H1 (cell line): ENCODE measurements at regions not wholly inside any gene's neighbourhood (a gene's known extent, or its start where the extent isn't known, plus 50 kb on each side); places are given as distances from the start of the nearest gene placed in this dataset.

Experiments used
- CTCF ChIA-PET: fragments of 300-600 bp; sonication (Branson Sonifier 250); formaldehyde crosslinking; loops from one replicate; lab custom pipeline; 2021; ENCODE audit not compliant: partially characterized antibody; lab: Charles Lee
- POLR2A ChIA-PET: fragments of 300-600 bp; sonication (Branson Sonifier 250); formaldehyde crosslinking; loops from one replicate; lab custom pipeline; 2021; ENCODE audit warnings: inconsistent platforms; ENCODE audit not compliant: partially characterized antibody; lab: Charles Lee
- DNase-seq, 2 experiments: peaks; one replicate each; pipeline versions ENCODE4 v3.0.0 to v3.0.0-alpha.2; 2010 to 2022; ENCODE audit warnings: low spot score in 2 of 2, low read depth in 1 of 2, mixed read lengths in 1 of 2
- FAIRE-seq: peaks from 2 replicates; lab custom pipeline; 2011; peaks lifted over from hg19 to GRCh38; lab: Jason Lieb, UNC
- H2AFZ ChIP-seq: 2 replicates; pipeline ENCODE4 v1.8.1; 2012; ENCODE audit warnings: low read length, inconsistent platforms
- H2AK5ac ChIP-seq: 2 replicates; pipeline ENCODE4 v1.6.1; 2013; ENCODE audit warnings: low read depth, low read length
- H2BK120ac ChIP-seq: replicated peaks from 2 replicates; pipeline ENCODE3; 2013; ENCODE audit warnings: low read depth, low read length, inconsistent platforms
- H2BK12ac ChIP-seq: 2 replicates; pipeline ENCODE4 v1.6.1; 2013; ENCODE audit warnings: low read depth, low read length
- H2BK15ac ChIP-seq: 2 replicates; pipeline ENCODE4 v1.6.1; 2013; ENCODE audit warnings: low read length
- H2BK20ac ChIP-seq: 2 replicates; pipeline ENCODE4 v1.6.1; 2013; ENCODE audit warnings: low read length
- H2BK5ac ChIP-seq: 2 replicates; pipeline ENCODE4 v1.6.1; 2013; ENCODE audit warnings: low read depth, low read length
- H3K14ac ChIP-seq: 2 replicates; pipeline ENCODE4 v1.6.1; 2013; ENCODE audit warnings: inconsistent platforms; ENCODE audit not compliant: insufficient read length
- H3K18ac ChIP-seq: 2 replicates; pipeline ENCODE4 v1.6.1; 2013; ENCODE audit warnings: low read length; ENCODE audit errors: extremely low read depth
- H3K23ac ChIP-seq: 2 replicates; pipeline ENCODE4 v1.6.1; 2013; ENCODE audit warnings: inconsistent platforms; ENCODE audit not compliant: insufficient read length
- H3K23me2 ChIP-seq: 2 replicates; pipeline ENCODE4 v1.6.1; 2013; ENCODE audit warnings: low read depth, low read length
- H3K27ac ChIP-seq: 2 replicates; pipeline ENCODE4 v1.6.1; 2011; ENCODE audit warnings: low read depth, low read length, inconsistent platforms
- H3K27me3 ChIP-seq, 4 experiments: replicated peaks in 1 of 4; 1 replicate in 1 of 4; 2 replicates in 3 of 4; pipeline versions ENCODE4 v1.6.1 to v1.8.1; 2011 to 2013; ENCODE audit warnings: low read length in 3 of 4, mild to moderate bottlenecking in 3 of 4, inconsistent platforms in 2 of 4, mixed read lengths in 2 of 4, moderate library complexity in 1 of 4; ENCODE audit not compliant: control insufficient read depth in 3 of 4, insufficient read depth in 3 of 4; ENCODE audit errors: extremely low read depth in 1 of 4
- H3K36me3 ChIP-seq, 4 experiments: 2 replicates each; pipeline versions ENCODE4 v1.6.1 to v1.8.1; 2011 to 2013; ENCODE audit warnings: mild to moderate bottlenecking in 4 of 4, low read length in 3 of 4, moderate library complexity in 2 of 4, control low read depth in 1 of 4, inconsistent platforms in 1 of 4; ENCODE audit not compliant: insufficient read depth in 4 of 4, control insufficient read depth in 2 of 4
- H3K4ac ChIP-seq: replicated peaks from 2 replicates; pipeline ENCODE3; 2013; ENCODE audit warnings: low read length, low read depth, mixed read lengths, inconsistent platforms; ENCODE audit not compliant: insufficient read length
- H3K4me1 ChIP-seq, 4 experiments: replicated peaks in 1 of 4; 1 replicate in 1 of 4; 2 replicates in 3 of 4; pipeline versions ENCODE4 v1.6.1 to v1.8.1; 2011 to 2013; ENCODE audit warnings: low read length in 3 of 4, inconsistent platforms in 2 of 4, mixed read lengths in 1 of 4; ENCODE audit not compliant: insufficient read depth in 4 of 4, control insufficient read depth in 3 of 4
- H3K4me2 ChIP-seq, 2 experiments: 2 replicates each; pipeline versions ENCODE4 v1.6.1 to v1.8.1; 2011 to 2013; ENCODE audit warnings: low read depth in 2 of 2, low read length in 2 of 2, control low read depth in 1 of 2, inconsistent platforms in 1 of 2, mild to moderate bottlenecking in 1 of 2; ENCODE audit not compliant: insufficient read depth in 1 of 2
- H3K4me3 ChIP-seq, 4 experiments: fragments of 200-600, 300-600 bp in 1 of 4; sonication (generic), shearing (Covaris generic), sonication (Bioruptor Twin) in 1 of 4; 2 replicates each; pipeline versions ENCODE4 v1.5.1 to v1.8.1; 2011 to 2016; ENCODE audit warnings: low read length in 4 of 4, low read depth in 3 of 4, control low read depth in 2 of 4, inconsistent platforms in 2 of 4, mild to moderate bottlenecking in 2 of 4, mixed read lengths in 1 of 4, moderate library complexity in 1 of 4; ENCODE audit not compliant: insufficient read depth in 2 of 4; ENCODE audit errors: extremely low read depth in 1 of 4
- H3K56ac ChIP-seq: replicated peaks from 2 replicates; pipeline ENCODE3; 2013; ENCODE audit warnings: low read depth, mild to moderate bottlenecking, mixed read lengths, low read length, inconsistent platforms; ENCODE audit not compliant: insufficient read length
- H3K79me1 ChIP-seq: 2 replicates; pipeline ENCODE4 v1.6.1; 2013; ENCODE audit warnings: low read depth, low read length, control low read depth
- H3K79me2 ChIP-seq, 2 experiments: 2 replicates each; pipeline versions ENCODE4 v1.6.1 to v1.8.1; 2012 to 2013; ENCODE audit warnings: low read length in 2 of 2, mild to moderate bottlenecking in 2 of 2, inconsistent platforms in 1 of 2; ENCODE audit not compliant: insufficient read depth in 2 of 2, control insufficient read depth in 1 of 2
- H3K9ac ChIP-seq, 4 experiments: replicated peaks in 1 of 4; 1 replicate in 1 of 4; 2 replicates in 3 of 4; pipeline versions ENCODE4 v1.6.1 to v1.8.1; 2011 to 2013; ENCODE audit warnings: low read depth in 3 of 4, low read length in 3 of 4, control low read depth in 2 of 4, mild to moderate bottlenecking in 2 of 4, moderate library complexity in 2 of 4, inconsistent platforms in 1 of 4; ENCODE audit errors: extremely low read depth in 1 of 4
- H3K9me3 ChIP-seq, 2 experiments: 2 replicates each; pipeline versions ENCODE4 v1.6.1 to v1.8.1; 2012 to 2013; ENCODE audit warnings: mild to moderate bottlenecking in 2 of 2, moderate library complexity in 2 of 2, control low read depth in 1 of 2, inconsistent platforms in 1 of 2, low read depth in 1 of 2, low read length in 1 of 2, mixed read lengths in 1 of 2; ENCODE audit not compliant: insufficient read depth in 2 of 2
- H4K20me1 ChIP-seq, 2 experiments: replicated peaks in 1 of 2; 2 replicates each; pipeline versions ENCODE3 to v1.8.1; 2011 to 2013; ENCODE audit warnings: inconsistent platforms in 2 of 2, low read length in 2 of 2, mild to moderate bottlenecking in 1 of 2; ENCODE audit not compliant: insufficient read depth in 2 of 2, control insufficient read depth in 1 of 2
- H4K5ac ChIP-seq: 2 replicates; pipeline ENCODE4 v1.6.1; 2013; ENCODE audit warnings: low read length, low read depth, mixed read lengths, inconsistent platforms; ENCODE audit not compliant: insufficient read length
- H4K8ac ChIP-seq: 2 replicates; pipeline ENCODE4 v1.8.0; 2013; ENCODE audit warnings: mild to moderate bottlenecking, moderate library complexity, low read length, inconsistent platforms; ENCODE audit not compliant: insufficient read depth; ENCODE audit errors: extremely low read depth
- H4K91ac ChIP-seq: replicated peaks from 2 replicates; pipeline ENCODE3; 2013; ENCODE audit warnings: low read length, mixed read lengths, inconsistent platforms; ENCODE audit not compliant: insufficient read length
- CBX8 ChIP-seq: fragments of 300-800, 300-1000 bp; sonication (generic); IDR thresholded peaks from 2 replicates; pipeline ENCODE4 v1.7.1; 2016; ENCODE audit warnings: low read depth, low read length, borderline replicate concordance
- CTCF ChIP-seq, 3 experiments: IDR thresholded peaks; 1 replicate in 2 of 3; 2 replicates in 1 of 3; pipeline versions ENCODE4 v1.5.1 to v1.6.1; 2011; ENCODE audit warnings: low read length in 3 of 3, mild to moderate bottlenecking in 3 of 3, inconsistent platforms in 2 of 3, low read depth in 1 of 3, moderate library complexity in 1 of 3; ENCODE audit not compliant: insufficient read depth in 1 of 3; ENCODE audit errors: control extremely low read depth in 1 of 3
- EZH2 ChIP-seq: fragments of 200-600 bp; sonication (generic); IDR thresholded peaks from 2 replicates; pipeline ENCODE4 v1.7.1; 2012; ENCODE audit warnings: low read depth, mild to moderate bottlenecking, moderate library complexity, low read length, inconsistent platforms; ENCODE audit not compliant: severe bottlenecking
- JUN ChIP-seq: IDR thresholded peaks from 2 replicates; pipeline ENCODE4 v1.6.1; 2011; ENCODE audit warnings: low read depth, mild to moderate bottlenecking, improper control_type of control experiment, low read length
- KDM1A ChIP-seq: fragments of 200-600, 300-600 bp; sonication (generic); IDR thresholded peaks from 2 replicates; pipeline ENCODE4 v1.7.1; 2016; ENCODE audit warnings: mild to moderate bottlenecking, low read length, borderline replicate concordance
- KDM4A ChIP-seq: IDR thresholded peaks from one replicate; pipeline ENCODE4 v1.7.1; 2012; ENCODE audit warnings: low read depth, mild to moderate bottlenecking, moderate library complexity, low read length, inconsistent platforms; ENCODE audit not compliant: severe bottlenecking
- NRF1 ChIP-seq: IDR thresholded peaks from 2 replicates; pipeline ENCODE4 v1.6.1; 2011; ENCODE audit warnings: mild to moderate bottlenecking, low read depth, low read length, improper control_type of control experiment
- USF2 ChIP-seq: IDR thresholded peaks from 2 replicates; pipeline ENCODE4 v1.6.1; 2011; ENCODE audit warnings: low read length, improper control_type of control experiment
- WGBS, 2 experiments: shearing (Covaris generic) in 1 of 2; methylation state at CpG; one replicate each; pipeline versions ENCODE4 v1.1.6 to v1.1.7; 2013 to 2015; ENCODE audit warnings: low lambda C conversion rate in 2 of 2, mixed read lengths in 2 of 2, inconsistent platforms in 1 of 2, low coverage in 1 of 2, missing lambda C conversion rate in 1 of 2; ENCODE audit not compliant: insufficient replicate concordance in 2 of 2, insufficient coverage in 1 of 2, insufficient read length in 1 of 2; ENCODE audit errors: extremely low coverage in 1 of 2, missing lambda C conversion rate in 1 of 2; 5-methylcytosine and 5-hydroxymethylcytosine counted together

- ChIA-PET CTCF (interaction anchor here (0.6 kb wide), 1 partner anchor 90 kb away, joined by 3 read pairs; no protein-coding TSS in a partner anchor), POLR2A (no interaction called here)
- Histone ChIP-seq H3K56ac (no peak overlapping the region), H3K23me2 (no peaks in the 10 kb centered on the region), H3K27me3 (no peaks in the 10 kb centered on the region), H3K9me3 (no peaks in the 10 kb centered on the region), H2BK12ac (no peak overlapping the region), H3K4me2 (no peak overlapping the region), H3K27ac (no peak overlapping the region), H3K18ac (no peak overlapping the region), H2BK15ac (no peak overlapping the region), H2AK5ac (no peak overlapping the region), H3K23ac (no peak overlapping the region), H4K5ac (no peak overlapping the region), H2BK20ac (no peak overlapping the region), H3K4ac (no peak overlapping the region), H3K79me2 (no peaks in the 10 kb centered on the region), H2AFZ (no peak overlapping the region), H3K79me1 (no peaks in the 10 kb centered on the region), H2BK5ac (no peak overlapping the region), H3K4me3 (no peak overlapping the region), H2BK120ac (no peak overlapping the region), H3K36me3 (no peaks in the 10 kb centered on the region), H4K8ac (no peak overlapping the region), H4K91ac (no peak overlapping the region), H3K14ac (no peak overlapping the region), H4K20me1 (no peaks in the 10 kb centered on the region), H3K4me1 (no peaks in the 10 kb centered on the region), H3K9ac (no peak overlapping the region)
- no peak for TF ChIP-seq JUN
- no peak for TF ChIP-seq CBX8
- no peak for TF ChIP-seq NRF1
- no peak for TF ChIP-seq CTCF (IDR thresholded peaks at IDR 0.05; ENCODE audit: control extremely low read depth in 1 of 3, insufficient read depth in 1 of 3, low read depth in 1 of 3, low read length in 3 of 3)
- TF ChIP-seq KDM1A = no peak
- no peak for TF ChIP-seq EZH2
- TF ChIP-seq KDM4A = no peak
- no peak for TF ChIP-seq USF2
- WGBS, 2 experiments = 65% methylated on average over 2 of the region's 2 CpGs; no CpG with 5 or more reads in 1 of the 2 experiments
- no peak for FAIRE-seq
- DNase-seq = no peak
Observed at GRCh38 chr4:126758493-126758892, 874.3 kb upstream of the INTU start.
